ENCODE measurements at regions not wholly inside any gene's neighbourhood (a gene's known extent, or its start where the extent isn't known, plus 50 kb on each side); places are given as distances from the start of the nearest gene placed in this dataset.

GRCh38 chr6:122012578-122012977, 386.9 kb upstream of the HSF2 start:
- no peak for TF ChIP-seq CTCF (IDR thresholded peaks at IDR 0.05)
- no peak for TF ChIP-seq POLR2A (IDR thresholded peaks at IDR 0.05)
- TF ChIP-seq POLR2AphosphoS5 (IDR thresholded peaks at IDR 0.05), result no peak
- no peak for TF ChIP-seq EP300 (IDR thresholded peaks at IDR 0.05; ENCODE audit: low read depth)

Data from transverse colon (tissue), 4 donors.